RWPE2 (cell line): ENCODE measurements at regions not wholly inside any gene's neighbourhood (a gene's known extent, or its start where the extent isn't known, plus 50 kb on each side); places are given as distances from the start of the nearest gene placed in this dataset.

Source experiments
- ATAC-seq: fragments of 200-7000 bp; cut with Tn5 transposase; 3 replicates; pipeline ENCODE4 v1.9.1; 2021; ENCODE audit warnings: low read depth
- DNase-seq: peaks from one replicate; pipeline ENCODE4 v3.0.0-alpha.2; 2020; ENCODE audit warnings: low spot score
- H3K27ac ChIP-seq: fragments of 450-650 bp; 2 replicates; pipeline ENCODE4 v1.5.1; 2017; ENCODE audit warnings: mild to moderate bottlenecking; ENCODE audit not compliant: poor library complexity, severe bottlenecking
- H3K27me3 ChIP-seq: fragments of 250-450 bp; sonication (Bioruptor Pico); 2 replicates; pipeline ENCODE4 v1.5.1; 2021; ENCODE audit warnings: mild to moderate bottlenecking, moderate library complexity; ENCODE audit not compliant: insufficient read depth, poor library complexity, severe bottlenecking
- H3K36me3 ChIP-seq: fragments of 250-450 bp; sonication (Bioruptor Pico); 2 replicates; pipeline ENCODE4 v1.5.1; 2020; ENCODE audit warnings: low read depth, mild to moderate bottlenecking, moderate library complexity
- H3K4me1 ChIP-seq: fragments of 250-450 bp; sonication (Bioruptor Pico); 2 replicates; pipeline ENCODE4 v1.5.1; 2021; ENCODE audit warnings: mild to moderate bottlenecking, moderate library complexity; ENCODE audit not compliant: insufficient read depth, poor library complexity, severe bottlenecking
- H3K4me3 ChIP-seq: fragments of 250-450 bp; sonication (Bioruptor Pico); 2 replicates; pipeline ENCODE4 v1.5.1; 2021; ENCODE audit warnings: mild to moderate bottlenecking, moderate library complexity; ENCODE audit not compliant: severe bottlenecking
- H3K9me3 ChIP-seq: fragments of 250-450 bp; sonication (Bioruptor Pico); 2 replicates; pipeline ENCODE4 v1.5.1; 2021; ENCODE audit warnings: mild to moderate bottlenecking, moderate library complexity; ENCODE audit not compliant: severe bottlenecking
- CTCF ChIP-seq: fragments of 450-650 bp; IDR thresholded peaks from one replicate; pipeline ENCODE4 v1.5.1; 2017; ENCODE audit warnings: mild to moderate bottlenecking, moderate library complexity; ENCODE audit not compliant: poor library complexity, severe bottlenecking

GRCh38 chr3:40782111-40782721 is 257.5 kb downstream of the ZNF621 start:
- no peak for DNase-seq
- Histone ChIP-seq H3K27ac (no peak overlapping the region), H3K27me3 (no peaks in the 10 kb centered on the region), H3K9me3 (no peaks in the 10 kb centered on the region), H3K36me3 (no peaks in the 10 kb centered on the region), H3K4me3 (no peak overlapping the region), H3K4me1 (no peaks in the 10 kb centered on the region)
- no peak for TF ChIP-seq CTCF
- no peak; the same call in 2 of the 3 replicates for ATAC-seq

- no peak overlapping the region for H3K4me3 ChIP-seq
- ATAC-seq (no peak), DNase-seq (no peak)
- TF ChIP-seq CTCF, result no peak
- H3K27ac ChIP-seq, result no peak overlapping the region
- H3K27me3 ChIP-seq, result no peaks in the 10 kb centered on the region
- no peaks in the 10 kb centered on the region for H3K9me3 ChIP-seq
- no peaks in the 10 kb centered on the region for H3K36me3 ChIP-seq
- no peaks in the 10 kb centered on the region for H3K4me1 ChIP-seq
Measured at GRCh38 chr3:40790746-40791145, 266.0 kb downstream of the ZNF621 start.

GRCh38 chr3:40793730-40794129 is 269.0 kb downstream of the ZNF621 start:
- ATAC-seq (no peak), DNase-seq (no peak)
- no peak for TF ChIP-seq CTCF
- Histone ChIP-seq H3K27me3 (no peaks in the 10 kb centered on the region), H3K9me3 (no peaks in the 10 kb centered on the region), H3K4me1 (no peaks in the 10 kb centered on the region), H3K36me3 (no peaks in the 10 kb centered on the region), H3K27ac (no peak overlapping the region), H3K4me3 (no peak overlapping the region)

GRCh38 chr3:40800343-40800742 is 275.6 kb downstream of the ZNF621 start:
- no peak for TF ChIP-seq CTCF
- no peaks in the 10 kb centered on the region for H3K36me3 ChIP-seq
- DNase-seq (peak; percentile 54), ATAC-seq (peak; percentile 98)
- H3K9me3 ChIP-seq, result no peaks in the 10 kb centered on the region
- H3K27ac ChIP-seq, result peak overlapping the region; percentile 76
- no peak overlapping the region for H3K4me3 ChIP-seq
- peaks cover 19% of the 10 kb centered on the region for H3K4me1 ChIP-seq
- no peaks in the 10 kb centered on the region for H3K27me3 ChIP-seq

- H3K27ac ChIP-seq, result peak overlapping the region; percentile 76
- no peaks in the 10 kb centered on the region for H3K27me3 ChIP-seq
- peaks cover 19% of the 10 kb centered on the region for H3K4me1 ChIP-seq
- no peak overlapping the region for H3K4me3 ChIP-seq
- no peak for TF ChIP-seq CTCF
- no peaks in the 10 kb centered on the region for H3K9me3 ChIP-seq
- H3K36me3 ChIP-seq, result no peaks in the 10 kb centered on the region
- ATAC-seq (peak; percentile 51), DNase-seq (no peak)
Measured at GRCh38 chr3:40801284-40801741, 276.6 kb downstream of the ZNF621 start.
